Nephron (organoid): ENCODE measurements at regions not wholly inside any gene's neighbourhood (a gene's known extent, or its start where the extent isn't known, plus 50 kb on each side); places are given as distances from the start of the nearest gene placed in this dataset.
"Not testable (repeated sequence)": the region's sequence is repeated elsewhere in the genome, so short reads cannot be mapped to it uniquely, and the experiment has no call there.

Source experiments
- H3K27ac Mint-ChIP-seq, 3 experiments: 2 replicates each; pipeline ENCODE4 v1.8.0; 2020; ENCODE audit warnings: mixed read lengths in 3 of 3, mild to moderate bottlenecking in 2 of 3, moderate library complexity in 1 of 3
- H3K27me3 Mint-ChIP-seq: 2 replicates; pipeline ENCODE4 v1.8.0; 2021; ENCODE audit warnings: low read depth, mild to moderate bottlenecking, moderate library complexity, mixed read lengths
- H3K36me3 Mint-ChIP-seq: 2 replicates; pipeline ENCODE4 v1.8.0; 2020; ENCODE audit warnings: low read depth, mixed read lengths
- H3K4me1 Mint-ChIP-seq: 2 replicates; pipeline ENCODE4 v1.8.0; 2020; ENCODE audit warnings: mixed read lengths
- H3K4me3 Mint-ChIP-seq, 3 experiments: 2 replicates each; pipeline ENCODE4 v1.8.0; 2020; ENCODE audit warnings: mild to moderate bottlenecking in 3 of 3, mixed read lengths in 3 of 3, moderate library complexity in 2 of 3
- H3K9me3 Mint-ChIP-seq: 2 replicates; pipeline ENCODE4 v1.8.0; 2020; ENCODE audit warnings: mixed read lengths
- CTCF ChIP-seq, 3 experiments: fragments of 200-600 bp; sonication (generic); IDR thresholded peaks; one replicate each; pipeline ENCODE4 v1.5.0; 2021; ENCODE audit warnings: antibody characterized with exemption in 3 of 3; ENCODE audit not compliant: unreplicated experiment in 3 of 3

- peak overlapping the region in 1 of 3 experiments; percentile 88 for H3K27ac Mint-ChIP-seq
Observed at GRCh38 chr11:71155846-71156245, 96.5 kb downstream of the SHANK2 start.

GRCh38 chr11:71154261-71154805 is 98.0 kb downstream of the SHANK2 start:
- TF ChIP-seq CTCF (IDR thresholded peaks at IDR 0.05; ENCODE audit: unreplicated experiment in 3 of 3), result no peak
- H3K36me3 Mint-ChIP-seq, result no peaks in the 10 kb centered on the region
- H3K27me3 Mint-ChIP-seq, result peaks cover 43% of the 10 kb centered on the region
- H3K27ac Mint-ChIP-seq, result peak overlapping the region in 2 of 3 experiments; percentile 31 to 92
- H3K4me1 Mint-ChIP-seq, result peaks cover 15% of the 10 kb centered on the region
- no peak overlapping the region for H3K4me3 Mint-ChIP-seq
- H3K9me3 Mint-ChIP-seq, result peaks cover 9% of the 10 kb centered on the region

More at GRCh38 chr11:71155846-71156245, 96.5 kb downstream of the SHANK2 start:
- TF ChIP-seq CTCF (IDR thresholded peaks at IDR 0.05; ENCODE audit: unreplicated experiment in 3 of 3), result no peak
- Mint-ChIP-seq H3K36me3 (no peaks in the 10 kb centered on the region), H3K4me3 (no peak overlapping the region), H3K4me1 (peaks cover 13% of the 10 kb centered on the region), H3K9me3 (peaks cover 10% of the 10 kb centered on the region), H3K27me3 (peaks cover 41% of the 10 kb centered on the region)

GRCh38 chr11:71153005-71153390 is 99.4 kb downstream of the SHANK2 start:
- no peak for TF ChIP-seq CTCF (IDR thresholded peaks at IDR 0.05; ENCODE audit: unreplicated experiment in 3 of 3)
- Mint-ChIP-seq H3K36me3 (no peaks in the 10 kb centered on the region), H3K4me1 (peaks cover 25% of the 10 kb centered on the region), H3K27ac (peak overlapping the region; percentile 76 to 92 (median 81)), H3K4me3 (peak overlapping the region; percentile 56 to 59 (median 58)), H3K27me3 (peaks cover 52% of the 10 kb centered on the region), H3K9me3 (peaks cover 6% of the 10 kb centered on the region)

GRCh38 chr11:71152312-71153004 is 99.9 kb downstream of the SHANK2 start:
- H3K27ac Mint-ChIP-seq, result peak overlapping the region; percentile 76 to 92 (median 81)
- H3K27me3 Mint-ChIP-seq, result peaks cover 52% of the 10 kb centered on the region
- H3K4me1 Mint-ChIP-seq, result peaks cover 25% of the 10 kb centered on the region
- H3K4me3 Mint-ChIP-seq, result peak overlapping the region; percentile 56 to 59 (median 58)
- not testable (repeated sequence) for H3K36me3 Mint-ChIP-seq, H3K9me3 Mint-ChIP-seq

GRCh38 chr11:71151561-71151960 is 100.8 kb downstream of the SHANK2 start:
- peak overlapping the region in 2 of 3 experiments; percentile 15 to 92 for H3K27ac Mint-ChIP-seq
- TF ChIP-seq CTCF (IDR thresholded peaks at IDR 0.05; ENCODE audit: unreplicated experiment in 3 of 3), result no peak
- H3K27me3 Mint-ChIP-seq, result peaks cover 51% of the 10 kb centered on the region
- peaks cover 25% of the 10 kb centered on the region for H3K4me1 Mint-ChIP-seq
- no peak overlapping the region for H3K4me3 Mint-ChIP-seq
- peaks cover 6% of the 10 kb centered on the region for H3K9me3 Mint-ChIP-seq
- H3K36me3 Mint-ChIP-seq, result no peaks in the 10 kb centered on the region

- Mint-ChIP-seq H3K9me3 (peaks cover 6% of the 10 kb centered on the region), H3K4me1 (peaks cover 25% of the 10 kb centered on the region), H3K36me3 (no peaks in the 10 kb centered on the region), H3K27ac (peak overlapping the region in 1 of 3 experiments; percentile 92), H3K4me3 (no peak overlapping the region), H3K27me3 (peaks cover 45% of the 10 kb centered on the region)
- TF ChIP-seq CTCF (IDR thresholded peaks at IDR 0.05; ENCODE audit: unreplicated experiment in 3 of 3), result no peak
Observed at GRCh38 chr11:71150859-71151258, 101.5 kb downstream of the SHANK2 start.
